ENCODE measurements at regions not wholly inside any gene's neighbourhood (a gene's known extent, or its start where the extent isn't known, plus 50 kb on each side); places are given as distances from the start of the nearest gene placed in this dataset.

- DNase-seq (ENCODE audit: low read depth) = no peak
Measured at GRCh38 chr2:200212862-200213425, 93.5 kb upstream of the SPATS2L start.

- DNase-seq (ENCODE audit: low read depth) = no peak
Measured at GRCh38 chr2:200216310-200216709, 90.2 kb upstream of the SPATS2L start.

- DNase-seq (ENCODE audit: low read depth) = no peak
Measured at GRCh38 chr2:200217320-200217719, 89.2 kb upstream of the SPATS2L start.

- DNase-seq (ENCODE audit: low read depth) = no peak
Measured at GRCh38 chr2:200218645-200219044, 87.8 kb upstream of the SPATS2L start.

GRCh38 chr2:200219309-200220113 lies 87.0 kb upstream of the SPATS2L start:
- DNase-seq (ENCODE audit: low read depth) = no peak

GRCh38 chr2:200220251-200220650 lies 86.2 kb upstream of the SPATS2L start:
- DNase-seq (ENCODE audit: low read depth) = no peak

- no peak for DNase-seq (ENCODE audit: low read depth)
Measured at GRCh38 chr2:200221055-200221955, 85.2 kb upstream of the SPATS2L start.

- DNase-seq (ENCODE audit: low read depth) = no peak
Measured at GRCh38 chr2:200222791-200223190, 83.7 kb upstream of the SPATS2L start.

- no peak for DNase-seq (ENCODE audit: low read depth)
Measured at GRCh38 chr2:200223205-200223784, 83.2 kb upstream of the SPATS2L start.

- DNase-seq (ENCODE audit: low read depth) = no peak
Measured at GRCh38 chr2:200225951-200226350, 80.5 kb upstream of the SPATS2L start.

- DNase-seq (ENCODE audit: low read depth) = no peak
Measured at GRCh38 chr2:200226451-200227426, 79.8 kb upstream of the SPATS2L start.

GRCh38 chr2:200230716-200231115 lies 75.8 kb upstream of the SPATS2L start:
- no peak for DNase-seq (ENCODE audit: low read depth)

- DNase-seq (ENCODE audit: low read depth) = no peak
Measured at GRCh38 chr2:200235533-200235932, 71.0 kb upstream of the SPATS2L start.

GRCh38 chr2:200239216-200239615 lies 67.3 kb upstream of the SPATS2L start:
- DNase-seq (ENCODE audit: low read depth) = no peak

- DNase-seq (ENCODE audit: low read depth) = no peak
Measured at GRCh38 chr2:200242570-200242969, 63.9 kb upstream of the SPATS2L start.

GRCh38 chr2:200243441-200243840 lies 63.1 kb upstream of the SPATS2L start:
- DNase-seq (ENCODE audit: low read depth) = no peak

GRCh38 chr2:200244111-200244510 lies 62.4 kb upstream of the SPATS2L start:
- DNase-seq (ENCODE audit: low read depth) = no peak

- no peak for DNase-seq (ENCODE audit: low read depth)
Measured at GRCh38 chr2:200247494-200247893, 59.0 kb upstream of the SPATS2L start.

- peak; percentile 18 for DNase-seq (ENCODE audit: low read depth)
Measured at GRCh38 chr2:200252265-200253067, 54.0 kb upstream of the SPATS2L start.

- no peak for DNase-seq (ENCODE audit: low read depth)
Measured at GRCh38 chr2:200253639-200254038, 52.9 kb upstream of the SPATS2L start.
